ENCODE measurements at regions not wholly inside any gene's neighbourhood (a gene's known extent, or its start where the extent isn't known, plus 50 kb on each side); places are given as distances from the start of the nearest gene placed in this dataset.

GRCh38 chr20:11119573-11119972 is 445.8 kb upstream of the JAG1 start:
- TF ChIP-seq, protein P1, sequence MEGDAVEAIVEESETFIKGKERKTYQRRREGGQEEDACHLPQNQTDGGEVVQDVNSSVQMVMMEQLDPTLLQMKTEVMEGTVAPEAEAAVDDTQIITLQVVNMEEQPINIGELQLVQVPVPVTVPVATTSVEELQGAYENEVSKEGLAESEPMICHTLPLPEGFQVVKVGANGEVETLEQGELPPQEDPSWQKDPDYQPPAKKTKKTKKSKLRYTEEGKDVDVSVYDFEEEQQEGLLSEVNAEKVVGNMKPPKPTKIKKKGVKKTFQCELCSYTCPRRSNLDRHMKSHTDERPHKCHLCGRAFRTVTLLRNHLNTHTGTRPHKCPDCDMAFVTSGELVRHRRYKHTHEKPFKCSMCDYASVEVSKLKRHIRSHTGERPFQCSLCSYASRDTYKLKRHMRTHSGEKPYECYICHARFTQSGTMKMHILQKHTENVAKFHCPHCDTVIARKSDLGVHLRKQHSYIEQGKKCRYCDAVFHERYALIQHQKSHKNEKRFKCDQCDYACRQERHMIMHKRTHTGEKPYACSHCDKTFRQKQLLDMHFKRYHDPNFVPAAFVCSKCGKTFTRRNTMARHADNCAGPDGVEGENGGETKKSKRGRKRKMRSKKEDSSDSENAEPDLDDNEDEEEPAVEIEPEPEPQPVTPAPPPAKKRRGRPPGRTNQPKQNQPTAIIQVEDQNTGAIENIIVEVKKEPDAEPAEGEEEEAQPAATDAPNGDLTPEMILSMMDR (IDR thresholded peaks at IDR 0.05): no peak
- no peak for TF ChIP-seq POLR2A (IDR thresholded peaks at IDR 0.05)

All from lower leg skin (tissue), 3 donors.